Upper lobe of right lung (tissue), 1 donor: ENCODE measurements at regions not wholly inside any gene's neighbourhood (a gene's known extent, or its start where the extent isn't known, plus 50 kb on each side); places are given as distances from the start of the nearest gene placed in this dataset.
"Not testable (repeated sequence)": the region's sequence is repeated elsewhere in the genome, so short reads cannot be mapped to it uniquely, and the experiment has no call there.

Experiments used
- ATAC-seq: fragments of 200-7000 bp; cut with Tn5 transposase; one replicate; pipeline ENCODE4 v1.9.1; 2020; ENCODE audit warnings: mild to moderate bottlenecking, moderate library complexity
- DNase-seq: peaks from one replicate; pipeline ENCODE4 v3.0.0-alpha.2; 2020
- H3K27ac ChIP-seq: fragments of 200-600 bp; one replicate; pipeline ENCODE4 v1.8.0; 2022
- H3K27me3 ChIP-seq: fragments of 200-600 bp; one replicate; pipeline ENCODE4 v1.8.0; 2022; ENCODE audit warnings: mild to moderate bottlenecking
- H3K36me3 ChIP-seq: fragments of 200-600 bp; one replicate; pipeline ENCODE4 v1.8.0; 2022
- H3K4me1 ChIP-seq: fragments of 200-600 bp; one replicate; pipeline ENCODE4 v1.8.0; 2022
- H3K4me3 ChIP-seq: fragments of 200-600 bp; one replicate; pipeline ENCODE4 v1.8.0; 2022; ENCODE audit warnings: mild to moderate bottlenecking
- H3K9me3 ChIP-seq: fragments of 200-600 bp; one replicate; pipeline ENCODE4 v1.8.0; 2022
- intact Hi-C: fragments of 100-400 bp; cut with DNase I; formaldehyde crosslinking; loops from one replicate; pipeline ENCODE4 v1.11.0; 2022
- TF ChIP-seq, protein P1 (sequence below): fragments of 200-600 bp; IDR thresholded peaks from one replicate; pipeline ENCODE4 v1.8.0; 2022; ENCODE audit warnings: antibody characterized with exemption
- donor health status: DM: no; HTN: yes; CAD: no; lungs with severe emphysema.

DNA sequence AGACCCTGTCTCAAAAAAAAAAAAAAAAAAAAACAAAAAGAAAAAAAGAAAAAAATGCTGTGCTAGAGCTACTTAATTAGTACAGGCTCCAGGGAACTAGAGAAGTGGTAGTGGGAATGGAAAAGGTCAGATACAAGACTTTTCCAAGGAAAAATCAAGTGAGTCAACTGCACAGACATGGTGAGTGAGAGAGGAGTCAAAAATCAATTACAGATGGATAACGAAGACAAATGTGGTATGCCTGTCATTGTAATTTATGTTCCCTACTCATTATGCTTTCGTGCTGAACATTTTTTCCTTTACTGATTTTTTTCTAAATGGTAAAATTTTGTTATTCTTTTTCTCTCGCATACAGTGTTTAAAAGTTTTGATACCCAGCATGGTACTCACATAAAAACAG, 111.5 kb downstream of the MDH1 start:
- no peak for DNase-seq
- no peak overlapping the region for H3K4me3 ChIP-seq
- no peak overlapping the region for H3K27ac ChIP-seq
- no peaks in the 10 kb centered on the region for H3K27me3 ChIP-seq
- H3K36me3 ChIP-seq: no peaks in the 10 kb centered on the region
- intact Hi-C loops: no loop called here
- H3K4me1 ChIP-seq: no peaks in the 10 kb centered on the region
- H3K9me3 ChIP-seq: no peaks in the 10 kb centered on the region
- no peak for ATAC-seq
- TF ChIP-seq, protein P1, sequence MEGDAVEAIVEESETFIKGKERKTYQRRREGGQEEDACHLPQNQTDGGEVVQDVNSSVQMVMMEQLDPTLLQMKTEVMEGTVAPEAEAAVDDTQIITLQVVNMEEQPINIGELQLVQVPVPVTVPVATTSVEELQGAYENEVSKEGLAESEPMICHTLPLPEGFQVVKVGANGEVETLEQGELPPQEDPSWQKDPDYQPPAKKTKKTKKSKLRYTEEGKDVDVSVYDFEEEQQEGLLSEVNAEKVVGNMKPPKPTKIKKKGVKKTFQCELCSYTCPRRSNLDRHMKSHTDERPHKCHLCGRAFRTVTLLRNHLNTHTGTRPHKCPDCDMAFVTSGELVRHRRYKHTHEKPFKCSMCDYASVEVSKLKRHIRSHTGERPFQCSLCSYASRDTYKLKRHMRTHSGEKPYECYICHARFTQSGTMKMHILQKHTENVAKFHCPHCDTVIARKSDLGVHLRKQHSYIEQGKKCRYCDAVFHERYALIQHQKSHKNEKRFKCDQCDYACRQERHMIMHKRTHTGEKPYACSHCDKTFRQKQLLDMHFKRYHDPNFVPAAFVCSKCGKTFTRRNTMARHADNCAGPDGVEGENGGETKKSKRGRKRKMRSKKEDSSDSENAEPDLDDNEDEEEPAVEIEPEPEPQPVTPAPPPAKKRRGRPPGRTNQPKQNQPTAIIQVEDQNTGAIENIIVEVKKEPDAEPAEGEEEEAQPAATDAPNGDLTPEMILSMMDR: no peak

DNA sequence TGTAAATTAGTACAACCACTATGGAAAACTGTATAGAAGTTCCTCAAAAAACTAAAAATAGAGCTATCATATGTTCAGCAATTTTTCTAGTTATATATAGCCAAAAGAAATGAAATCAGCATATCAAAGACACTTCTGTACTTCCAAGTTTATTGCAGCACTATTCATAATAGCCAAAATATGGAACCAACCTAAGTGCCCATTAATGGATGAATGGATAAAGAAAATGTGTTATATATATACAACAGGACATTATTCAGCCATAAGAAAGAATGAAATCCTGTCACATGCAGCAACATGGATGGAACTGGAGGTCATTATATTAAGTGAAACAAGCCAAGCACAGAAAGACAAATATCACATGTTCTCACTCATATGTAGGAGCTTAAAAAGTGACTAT, 112.6 kb downstream of the MDH1 start:
- TF ChIP-seq, protein P1: no peak
- H3K9me3 ChIP-seq: no peaks in the 10 kb centered on the region
- H3K27me3 ChIP-seq: no peaks in the 10 kb centered on the region
- no peak overlapping the region for H3K4me3 ChIP-seq
- no peaks in the 10 kb centered on the region for H3K4me1 ChIP-seq
- intact Hi-C loops: no loop called here
- no peaks in the 10 kb centered on the region for H3K36me3 ChIP-seq
- H3K27ac ChIP-seq: no peak overlapping the region
- DNase-seq (no peak), ATAC-seq (no peak)

DNA sequence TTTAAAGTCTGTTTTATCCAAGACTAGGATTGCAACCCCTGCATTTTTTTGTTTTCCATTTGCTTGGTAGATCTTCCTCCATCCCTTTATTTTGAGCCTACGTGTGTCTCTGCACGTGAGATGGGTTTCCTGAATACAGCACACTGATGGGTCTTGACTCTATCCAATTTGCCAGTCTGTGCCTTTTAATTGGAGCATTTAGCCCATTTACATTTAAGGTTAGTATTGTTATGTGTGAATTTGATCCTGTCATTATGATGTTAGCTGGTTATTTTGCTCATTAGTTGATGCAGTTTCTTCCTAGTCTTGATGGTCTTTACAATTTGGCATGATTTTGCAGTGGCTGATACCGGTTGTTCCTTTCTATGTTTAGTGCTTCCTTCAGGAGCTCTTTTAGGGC, 117.3 kb downstream of the MDH1 start:
- H3K9me3 ChIP-seq, ATAC-seq, H3K4me1 ChIP-seq, H3K27ac ChIP-seq, H3K36me3 ChIP-seq, H3K4me3 ChIP-seq, intact Hi-C loops, H3K27me3 ChIP-seq, DNase-seq: not testable (repeated sequence)

DNA sequence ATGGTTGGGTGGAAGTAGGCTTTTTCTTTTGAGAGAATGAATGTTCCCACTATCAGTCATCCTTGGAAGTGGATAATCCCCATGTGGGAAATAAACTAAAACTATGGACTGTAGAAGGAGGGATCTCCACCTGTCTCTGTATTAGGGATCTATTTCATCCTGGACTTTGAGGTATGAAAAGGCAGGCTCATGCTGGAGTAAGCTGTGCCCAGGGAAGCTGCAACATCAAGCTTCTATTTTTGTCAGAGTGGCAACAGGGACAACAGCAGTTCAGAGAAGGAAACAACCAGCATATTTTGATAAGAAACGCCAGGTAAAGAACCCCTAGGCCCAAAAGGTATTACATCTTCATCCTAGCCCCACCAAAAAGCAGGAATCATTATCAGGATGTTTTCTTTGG, 122.0 kb downstream of the MDH1 start:
- intact Hi-C loops: no loop called here

DNA sequence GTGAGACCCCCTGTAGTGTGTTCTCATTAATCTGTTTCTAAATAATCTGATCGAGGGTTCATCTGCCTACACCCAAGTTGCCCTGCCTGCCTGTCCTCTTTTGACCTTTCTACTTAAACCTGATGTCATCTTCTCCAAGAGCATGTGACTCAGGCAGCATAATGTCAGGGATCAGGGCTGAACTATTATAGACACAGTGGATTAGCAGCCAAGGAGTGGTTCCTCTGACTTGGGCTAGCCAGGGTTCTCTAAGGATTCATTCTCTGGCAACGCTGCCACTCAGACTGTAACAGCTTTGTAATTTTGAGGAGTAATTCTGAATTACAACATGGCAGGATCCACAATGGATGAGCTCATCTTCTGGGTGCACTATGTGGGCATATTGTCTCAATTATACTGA, 124.0 kb downstream of the MDH1 start:
- TF ChIP-seq, protein P1: no peak
- no peaks in the 10 kb centered on the region for H3K9me3 ChIP-seq
- H3K36me3 ChIP-seq: no peaks in the 10 kb centered on the region
- DNase-seq: no peak
- no peak overlapping the region for H3K4me3 ChIP-seq
- ATAC-seq: peak; percentile 42
- no peaks in the 10 kb centered on the region for H3K4me1 ChIP-seq
- H3K27me3 ChIP-seq: no peaks in the 10 kb centered on the region
- no peak overlapping the region for H3K27ac ChIP-seq
- intact Hi-C loops: no loop called here

More for the DNA sequence above, 122.0 kb downstream of the MDH1 start:
- TF ChIP-seq, protein P1: no peak
- no peak overlapping the region for H3K27ac ChIP-seq
- ATAC-seq (no peak), DNase-seq (no peak)
- H3K9me3 ChIP-seq: no peaks in the 10 kb centered on the region
- no peak overlapping the region for H3K4me3 ChIP-seq
- no peaks in the 10 kb centered on the region for H3K4me1 ChIP-seq
- H3K36me3 ChIP-seq: no peaks in the 10 kb centered on the region
- H3K27me3 ChIP-seq: no peaks in the 10 kb centered on the region

DNA sequence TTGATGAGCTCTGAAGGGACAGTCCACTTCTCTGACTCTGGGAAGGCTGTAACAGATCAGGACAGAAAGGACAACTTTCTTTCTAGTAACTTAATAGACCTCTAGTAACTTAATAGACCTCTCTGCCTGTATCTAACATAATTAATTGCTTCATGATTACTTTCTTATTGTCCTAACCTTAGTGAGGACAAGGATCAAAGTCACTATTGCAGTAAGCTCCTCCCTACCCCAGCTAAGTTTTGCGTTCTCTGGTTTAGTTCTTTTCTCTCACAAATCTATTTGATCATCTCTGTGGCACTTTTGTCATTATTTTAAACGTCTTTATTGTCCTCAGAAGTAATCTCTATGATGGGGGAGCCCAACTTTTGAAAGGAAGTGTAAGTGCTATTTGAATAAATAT, 125.5 kb upstream of the UGP2 start:
- no peaks in the 10 kb centered on the region for H3K9me3 ChIP-seq
- intact Hi-C loops: no loop called here
- no peak overlapping the region for H3K4me3 ChIP-seq
- H3K27ac ChIP-seq: no peak overlapping the region
- TF ChIP-seq, protein P1: no peak
- no peak for ATAC-seq
- H3K27me3 ChIP-seq: no peaks in the 10 kb centered on the region
- DNase-seq: no peak
- H3K4me1 ChIP-seq: no peaks in the 10 kb centered on the region
- no peaks in the 10 kb centered on the region for H3K36me3 ChIP-seq
